ENCODE measurements at regions not wholly inside any gene's neighbourhood (a gene's known extent, or its start where the extent isn't known, plus 50 kb on each side); places are given as distances from the start of the nearest gene placed in this dataset.
A peak's percentile ranks its signal among the peaks of the same experiment; 100 is the strongest.

GRCh38 chr11:95291946-95292345, 60.9 kb upstream of the SESN3 start:
- Histone ChIP-seq H3K27ac (no peak overlapping the region), H3K4me3 (no peak overlapping the region), H3K9me3 (no peaks in the 10 kb centered on the region), H3K4me1 (peaks cover 0 to 34% (median 15%) of the 10 kb centered on the region in 3 donors), H3K27me3 (no peaks in the 10 kb centered on the region), H3K36me3 (no peaks in the 10 kb centered on the region)
- 43 to 72% methylated on average over 4 of the region's 4 CpGs for WGBS, 2 donors
- intact Hi-C loops (cut with DNase I): no loop called here
- TF ChIP-seq POLR2A (IDR thresholded peaks at IDR 0.05): no peak
- TF ChIP-seq, protein P1, sequence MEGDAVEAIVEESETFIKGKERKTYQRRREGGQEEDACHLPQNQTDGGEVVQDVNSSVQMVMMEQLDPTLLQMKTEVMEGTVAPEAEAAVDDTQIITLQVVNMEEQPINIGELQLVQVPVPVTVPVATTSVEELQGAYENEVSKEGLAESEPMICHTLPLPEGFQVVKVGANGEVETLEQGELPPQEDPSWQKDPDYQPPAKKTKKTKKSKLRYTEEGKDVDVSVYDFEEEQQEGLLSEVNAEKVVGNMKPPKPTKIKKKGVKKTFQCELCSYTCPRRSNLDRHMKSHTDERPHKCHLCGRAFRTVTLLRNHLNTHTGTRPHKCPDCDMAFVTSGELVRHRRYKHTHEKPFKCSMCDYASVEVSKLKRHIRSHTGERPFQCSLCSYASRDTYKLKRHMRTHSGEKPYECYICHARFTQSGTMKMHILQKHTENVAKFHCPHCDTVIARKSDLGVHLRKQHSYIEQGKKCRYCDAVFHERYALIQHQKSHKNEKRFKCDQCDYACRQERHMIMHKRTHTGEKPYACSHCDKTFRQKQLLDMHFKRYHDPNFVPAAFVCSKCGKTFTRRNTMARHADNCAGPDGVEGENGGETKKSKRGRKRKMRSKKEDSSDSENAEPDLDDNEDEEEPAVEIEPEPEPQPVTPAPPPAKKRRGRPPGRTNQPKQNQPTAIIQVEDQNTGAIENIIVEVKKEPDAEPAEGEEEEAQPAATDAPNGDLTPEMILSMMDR (IDR thresholded peaks at IDR 0.05): no peak
- DNase-seq: no peak

DNA sequence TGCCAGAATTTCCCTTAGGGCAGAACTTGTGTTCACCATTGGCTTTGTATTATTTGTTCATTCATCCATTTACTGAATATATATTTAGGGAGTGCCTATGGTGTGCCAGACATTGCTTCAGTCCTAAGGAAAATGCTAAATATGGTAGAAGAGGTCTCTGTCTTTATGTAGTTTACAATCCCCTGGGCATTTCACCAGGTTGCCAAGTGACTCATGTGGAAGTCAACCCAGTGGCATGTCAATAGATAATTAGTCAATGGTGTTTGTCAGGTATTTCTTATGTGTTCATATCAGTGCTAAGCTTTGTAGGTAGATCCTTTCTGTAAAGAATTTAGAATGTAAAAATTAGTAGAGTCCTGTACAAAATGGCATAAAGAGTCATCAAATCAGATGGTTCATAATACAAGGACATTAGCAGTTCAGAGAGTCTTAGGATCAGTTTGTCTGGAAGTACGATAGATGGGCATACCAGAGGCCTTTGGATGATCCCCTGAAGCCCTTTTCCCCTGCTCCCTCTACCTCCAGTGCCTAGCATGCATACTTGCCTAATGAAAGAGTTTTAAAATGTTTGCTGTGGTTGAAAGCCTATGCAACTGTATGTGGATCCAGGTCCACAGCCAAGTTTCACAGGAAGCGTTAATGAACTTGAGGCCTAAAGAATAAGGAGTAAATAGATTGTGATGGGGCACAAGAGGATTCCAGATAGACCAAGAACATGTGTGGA, 58.5 kb upstream of the SESN3 start:
- no peak for TF ChIP-seq POLR2A (IDR thresholded peaks at IDR 0.05)
- TF ChIP-seq, protein P1 (IDR thresholded peaks at IDR 0.05): no peak
- intact Hi-C loops (cut with DNase I): no loop called here
- Histone ChIP-seq H3K4me3 (no peak overlapping the region), H3K27ac (no peak overlapping the region), H3K4me1 (peaks cover 0 to 24% (median 10%) of the 10 kb centered on the region in 3 donors), H3K36me3 (no peaks in the 10 kb centered on the region), H3K27me3 (no peaks in the 10 kb centered on the region), H3K9me3 (no peaks in the 10 kb centered on the region)
- WGBS, 2 donors: 42 to 79% methylated on average over 2 of the region's 2 CpGs
- no peak for DNase-seq

DNA sequence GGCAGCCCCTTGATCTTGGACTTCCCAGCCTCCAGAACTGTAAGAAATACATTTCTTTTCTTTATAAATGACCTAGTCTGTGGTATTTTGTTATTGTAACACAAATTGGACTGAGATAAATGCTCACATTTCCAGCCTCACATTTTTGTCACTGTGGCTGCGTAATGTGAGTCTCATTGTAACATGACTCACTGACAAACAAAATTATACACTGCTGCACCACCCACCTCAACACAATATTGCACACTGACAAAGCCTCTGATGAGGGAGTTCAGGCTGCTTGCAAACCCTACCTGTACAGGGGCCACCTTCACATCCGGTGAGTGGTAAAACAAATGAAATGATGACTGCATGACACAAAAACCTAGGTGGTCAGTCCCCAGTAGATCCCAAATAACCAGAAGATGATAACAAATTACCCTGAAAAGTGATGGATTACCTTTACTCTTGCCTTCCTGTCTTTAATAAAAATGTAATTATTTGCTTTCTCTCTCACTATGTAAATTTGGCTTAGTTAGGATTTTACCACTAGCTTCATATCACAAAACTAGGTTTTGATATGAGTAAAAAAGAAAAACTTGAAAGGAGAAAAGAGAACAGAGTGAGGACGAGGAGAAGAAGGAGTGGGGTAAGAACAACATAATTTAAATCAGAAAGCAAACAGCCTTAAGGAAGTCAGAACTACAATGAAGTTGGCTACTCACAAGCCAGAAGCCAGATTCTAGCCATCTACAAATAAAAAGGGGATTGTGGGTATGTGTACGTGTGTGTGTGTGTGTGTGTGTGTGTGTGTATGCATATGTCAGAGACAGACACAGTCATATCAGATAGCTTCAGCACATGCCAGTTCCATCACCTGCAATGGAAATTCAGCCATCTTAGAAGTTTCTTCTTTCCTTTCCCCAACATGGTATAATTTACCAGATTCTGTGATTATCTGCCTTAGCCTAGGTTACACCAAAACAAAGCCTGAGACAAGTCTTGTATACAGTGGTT, 53.4 kb upstream of the SESN3 start:
- H3K27ac ChIP-seq: peak overlapping the region in 2 of 4 donors; percentile 15 to 44

DNA sequence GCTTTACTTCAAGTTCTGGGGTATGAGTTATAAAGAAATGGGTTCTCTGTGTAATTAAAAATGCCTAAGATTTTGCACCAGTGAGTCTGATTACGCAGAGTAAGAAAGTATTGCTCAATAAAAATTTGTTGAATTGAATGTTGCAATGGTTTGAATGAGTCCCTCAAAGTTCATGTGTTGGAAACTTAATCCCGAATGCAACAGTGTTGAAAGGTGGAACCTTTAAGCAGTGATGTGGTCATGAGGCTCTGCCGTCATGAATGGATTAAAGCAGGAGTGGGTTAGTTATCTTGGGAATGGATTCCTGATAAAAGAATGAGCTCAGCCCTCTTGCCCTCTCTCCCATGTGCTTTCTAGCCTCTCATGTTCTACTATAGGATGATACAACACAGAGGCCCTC, 52.6 kb upstream of the SESN3 start:
- DNase-seq: no peak
- TF ChIP-seq POLR2A (IDR thresholded peaks at IDR 0.05): no peak
- TF ChIP-seq, protein P1 (IDR thresholded peaks at IDR 0.05): no peak
- no peaks in the 10 kb centered on the region for H3K27me3 ChIP-seq
- no peaks in the 10 kb centered on the region for H3K9me3 ChIP-seq
- H3K27ac ChIP-seq: peak overlapping the region in 2 of 4 donors; percentile 15 to 44
- intact Hi-C loops (cut with DNase I): no loop called here
- 48 to 58% methylated on average over 3 of the region's 3 CpGs for WGBS, 2 donors
- H3K4me3 ChIP-seq: no peak overlapping the region
- H3K36me3 ChIP-seq: no peaks in the 10 kb centered on the region
- peaks cover 0 to 12% (median 7%) of the 10 kb centered on the region in 3 donors for H3K4me1 ChIP-seq

More for the DNA sequence above, 53.4 kb upstream of the SESN3 start:
- Histone ChIP-seq H3K27me3 (no peaks in the 10 kb centered on the region), H3K4me3 (no peak overlapping the region), H3K9me3 (no peaks in the 10 kb centered on the region), H3K36me3 (no peaks in the 10 kb centered on the region), H3K4me1 (peaks cover 0 to 19% (median 12%) of the 10 kb centered on the region in 3 donors)
- TF ChIP-seq, protein P1 (IDR thresholded peaks at IDR 0.05): no peak
- TF ChIP-seq POLR2A (IDR thresholded peaks at IDR 0.05): no peak
- 67 to 82% methylated on average over 4 of the region's 4 CpGs for WGBS, 2 donors
- DNase-seq: no peak
- intact Hi-C loops (cut with DNase I): no loop called here

DNA sequence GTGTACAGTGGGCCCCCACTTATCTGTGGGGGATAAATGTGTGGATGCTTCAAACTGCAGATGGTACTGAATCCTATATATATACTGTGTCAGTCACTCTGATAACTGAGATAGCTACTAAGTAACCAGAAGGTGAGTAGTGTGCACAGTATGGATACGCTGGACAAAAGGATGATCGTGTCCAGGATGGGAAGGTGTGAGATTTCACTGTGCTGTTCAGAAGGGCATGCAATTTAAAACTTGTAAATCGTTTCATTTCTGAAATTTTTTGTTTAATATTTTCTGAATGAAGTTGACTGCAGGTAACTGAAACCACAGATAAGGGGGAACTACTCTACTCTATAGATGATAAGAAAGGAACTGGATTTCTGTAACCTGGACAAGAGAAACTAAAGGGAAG, 52.1 kb upstream of the SESN3 start:
- Histone ChIP-seq H3K9me3 (no peaks in the 10 kb centered on the region), H3K27me3 (no peaks in the 10 kb centered on the region), H3K4me3 (no peak overlapping the region), H3K27ac (no peak overlapping the region), H3K36me3 (no peaks in the 10 kb centered on the region), H3K4me1 (peaks cover 0 to 12% (median 7%) of the 10 kb centered on the region in 3 donors)
- WGBS, 2 donors: 89% methylated on average over 3 of the region's 3 CpGs
- TF ChIP-seq, protein P1 (IDR thresholded peaks at IDR 0.05): no peak
- no peak for TF ChIP-seq POLR2A (IDR thresholded peaks at IDR 0.05)
- no peak for DNase-seq
- intact Hi-C loops (cut with DNase I): no loop called here

All from esophagus squamous epithelium (tissue), 5 donors.